Thymus (tissue), 11 donors: ENCODE measurements at regions not wholly inside any gene's neighbourhood (a gene's known extent, or its start where the extent isn't known, plus 50 kb on each side); places are given as distances from the start of the nearest gene placed in this dataset.

Source experiments
- DNase-seq, 9 donors: peaks; one replicate each; pipeline ENCODE4 v3.0.0-alpha.2; 2013; ENCODE audit warnings: low spot score in 9 of 9, low read depth in 6 of 9, missing footprints in 1 of 9
- H3K27ac ChIP-seq, 2 donors: one replicate each; pipeline ENCODE4 v1.5.1; 2013; ENCODE audit warnings: control low read depth in 1 of 2, low read depth in 1 of 2, low read length in 1 of 2, mild to moderate bottlenecking in 1 of 2, moderate library complexity in 1 of 2
- H3K27me3 ChIP-seq, 2 donors: one replicate each; pipeline ENCODE4 v1.5.1; 2013; ENCODE audit warnings: low read length in 1 of 2; ENCODE audit not compliant: control insufficient read depth in 2 of 2, insufficient read depth in 1 of 2
- H3K36me3 ChIP-seq, 2 donors: one replicate each; pipeline ENCODE4 v1.5.1; 2013; ENCODE audit warnings: low read length in 1 of 2, mild to moderate bottlenecking in 1 of 2, moderate library complexity in 1 of 2; ENCODE audit not compliant: control insufficient read depth in 2 of 2, insufficient read depth in 2 of 2
- H3K4me1 ChIP-seq, 2 donors: one replicate each; pipeline ENCODE4 v1.5.1; 2013; ENCODE audit warnings: low read length in 2 of 2; ENCODE audit not compliant: control insufficient read depth in 2 of 2, insufficient read depth in 2 of 2
- H3K4me3 ChIP-seq, 2 donors: one replicate each; pipeline ENCODE4 v1.5.1; 2013; ENCODE audit warnings: low read length in 2 of 2, control low read depth in 1 of 2, mild to moderate bottlenecking in 1 of 2
- H3K9me3 ChIP-seq, 2 donors: one replicate each; pipeline ENCODE4 v1.5.1; 2013; ENCODE audit warnings: low read length in 1 of 2, mild to moderate bottlenecking in 1 of 2; ENCODE audit not compliant: control insufficient read depth in 2 of 2, insufficient read depth in 1 of 2
- WGBS: extraction: QIAGEN DNeasy Blood & Tissue Kit; methylation state at CpG from one replicate; pipeline ENCODE4 v1.1.7; 2013; 5-methylcytosine and 5-hydroxymethylcytosine counted together
- donor health status: healthy.

GRCh38 chr3:128557531-128558280 lies 64.7 kb upstream of the GATA2 start:
- no peak overlapping the region for H3K4me3 ChIP-seq
- DNase-seq, result no peak
- 95% methylated on average over 7 of the region's 7 CpGs for WGBS
- H3K27me3 ChIP-seq, result peaks cover 34 to 55% of the 10 kb centered on the region in 2 donors
- H3K27ac ChIP-seq, result no peak overlapping the region
- H3K9me3 ChIP-seq, result no peaks in the 10 kb centered on the region
- no peaks in the 10 kb centered on the region for H3K36me3 ChIP-seq
- peaks cover 4 to 29% of the 10 kb centered on the region in 2 donors for H3K4me1 ChIP-seq

- H3K27ac ChIP-seq, result peak overlapping the region in 1 of 2 donors; percentile 7
- H3K9me3 ChIP-seq, result no peaks in the 10 kb centered on the region
- H3K4me1 ChIP-seq, result peaks cover 4 to 29% of the 10 kb centered on the region in 2 donors
- H3K4me3 ChIP-seq, result no peak overlapping the region
- H3K36me3 ChIP-seq, result no peaks in the 10 kb centered on the region
- peak in 1 of 9 donors; percentile 19 for DNase-seq
- WGBS, result 22% methylated on average over 12 of the region's 12 CpGs
- H3K27me3 ChIP-seq, result peaks cover 35 to 55% of the 10 kb centered on the region in 2 donors
Observed at GRCh38 chr3:128556907-128557306, 63.9 kb upstream of the GATA2 start.

GRCh38 chr3:128556384-128556783 lies 63.4 kb upstream of the GATA2 start:
- Histone ChIP-seq H3K27me3 (peaks cover 35 to 57% of the 10 kb centered on the region in 2 donors), H3K27ac (peak overlapping the region in 1 of 2 donors; percentile 51), H3K9me3 (no peaks in the 10 kb centered on the region), H3K4me3 (no peak overlapping the region), H3K36me3 (no peaks in the 10 kb centered on the region), H3K4me1 (peaks cover 4 to 29% of the 10 kb centered on the region in 2 donors)
- DNase-seq, result no peak
- WGBS, result 66% methylated on average over 10 of the region's 10 CpGs

DNA sequence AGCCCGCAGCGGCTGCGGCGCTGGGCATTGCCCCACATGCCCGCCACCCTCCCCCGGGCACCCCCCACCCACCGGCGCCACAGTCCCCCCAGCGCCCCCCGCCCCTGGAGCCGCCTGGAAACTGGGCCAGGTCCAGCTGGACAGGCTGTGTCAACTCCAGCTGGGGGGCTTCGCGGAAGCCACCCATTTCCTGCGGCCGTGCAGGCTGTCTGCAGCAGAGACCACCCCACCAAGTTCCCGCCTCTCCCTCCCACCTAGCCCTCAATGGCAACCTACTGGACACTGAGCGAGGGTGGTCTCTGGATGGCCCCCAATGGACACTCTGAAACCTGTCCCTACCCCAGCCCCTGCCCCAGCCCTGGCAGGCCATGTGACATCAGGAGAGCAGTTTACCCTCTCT lies 62.8 kb upstream of the GATA2 start:
- Histone ChIP-seq H3K36me3 (no peaks in the 10 kb centered on the region), H3K27me3 (peaks cover 35 to 57% of the 10 kb centered on the region in 2 donors), H3K4me1 (peaks cover 4 to 29% of the 10 kb centered on the region in 2 donors), H3K9me3 (no peaks in the 10 kb centered on the region), H3K4me3 (no peak overlapping the region), H3K27ac (no peak overlapping the region)
- WGBS, result 36% methylated on average over 17 of the region's 17 CpGs
- no peak for DNase-seq

DNA sequence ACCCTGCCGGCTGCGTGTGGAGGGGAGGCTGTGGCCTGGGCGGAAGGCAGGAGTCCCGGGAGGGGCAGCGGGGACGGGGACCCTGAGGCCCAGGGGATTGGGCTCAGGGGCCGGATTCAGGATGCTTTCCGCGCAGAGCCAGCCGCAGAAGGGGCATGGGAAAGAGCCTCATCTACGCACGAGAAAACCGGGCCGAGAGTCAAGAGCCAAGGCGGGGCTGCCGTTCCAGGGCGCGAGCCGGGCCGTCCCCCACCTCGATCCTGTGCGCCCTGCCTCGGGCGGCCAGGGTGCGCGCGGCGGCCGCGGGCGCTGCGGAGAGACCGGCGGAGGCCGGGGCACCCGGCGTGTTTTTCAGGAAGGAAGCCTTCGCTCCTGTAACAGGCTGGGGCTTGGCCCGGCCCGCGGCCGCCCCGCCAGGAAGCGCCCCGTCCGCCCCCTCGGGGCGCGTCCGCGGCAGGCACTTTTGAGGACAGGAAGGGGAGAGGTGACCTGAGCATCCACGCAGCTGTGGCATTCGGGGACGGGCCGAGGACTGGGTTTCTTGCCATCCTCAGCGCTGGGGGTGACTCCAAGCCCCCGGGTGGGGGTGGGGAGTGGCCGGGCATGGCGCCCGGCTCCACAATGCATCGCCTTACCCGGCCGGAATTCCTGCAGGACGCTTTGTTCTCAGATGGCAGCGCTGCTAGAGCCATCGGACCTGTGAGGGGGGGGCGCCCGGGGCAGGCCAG lies 62.3 kb upstream of the GATA2 start:
- peaks cover 32 to 59% of the 10 kb centered on the region in 2 donors for H3K27me3 ChIP-seq
- H3K36me3 ChIP-seq, result no peaks in the 10 kb centered on the region
- H3K4me3 ChIP-seq, result no peak overlapping the region
- peaks cover 4 to 29% of the 10 kb centered on the region in 2 donors for H3K4me1 ChIP-seq
- 4% methylated on average over 68 of the region's 68 CpGs for WGBS
- H3K9me3 ChIP-seq, result no peaks in the 10 kb centered on the region
- DNase-seq, result peak in 2 of 9 donors; percentile 7 to 20
- H3K27ac ChIP-seq, result no peak overlapping the region

GRCh38 chr3:128554465-128555097 lies 61.6 kb upstream of the GATA2 start:
- Histone ChIP-seq H3K27me3 (peaks cover 30 to 57% of the 10 kb centered on the region in 2 donors), H3K36me3 (no peaks in the 10 kb centered on the region), H3K4me3 (no peak overlapping the region), H3K4me1 (peaks cover 2 to 26% of the 10 kb centered on the region in 2 donors), H3K9me3 (no peaks in the 10 kb centered on the region), H3K27ac (no peak overlapping the region)
- DNase-seq, result no peak
- WGBS, result 84% methylated on average over 28 of the region's 28 CpGs

- peaks cover 30 to 59% of the 10 kb centered on the region in 2 donors for H3K27me3 ChIP-seq
- peaks cover 0 to 21% of the 10 kb centered on the region in 2 donors for H3K4me1 ChIP-seq
- no peaks in the 10 kb centered on the region for H3K36me3 ChIP-seq
- no peaks in the 10 kb centered on the region for H3K9me3 ChIP-seq
- no peak for DNase-seq
- H3K4me3 ChIP-seq, result no peak overlapping the region
- no peak overlapping the region for H3K27ac ChIP-seq
- WGBS, result 96% methylated on average over 4 of the region's 4 CpGs
Observed at GRCh38 chr3:128554100-128554464, 61.1 kb upstream of the GATA2 start.

DNA sequence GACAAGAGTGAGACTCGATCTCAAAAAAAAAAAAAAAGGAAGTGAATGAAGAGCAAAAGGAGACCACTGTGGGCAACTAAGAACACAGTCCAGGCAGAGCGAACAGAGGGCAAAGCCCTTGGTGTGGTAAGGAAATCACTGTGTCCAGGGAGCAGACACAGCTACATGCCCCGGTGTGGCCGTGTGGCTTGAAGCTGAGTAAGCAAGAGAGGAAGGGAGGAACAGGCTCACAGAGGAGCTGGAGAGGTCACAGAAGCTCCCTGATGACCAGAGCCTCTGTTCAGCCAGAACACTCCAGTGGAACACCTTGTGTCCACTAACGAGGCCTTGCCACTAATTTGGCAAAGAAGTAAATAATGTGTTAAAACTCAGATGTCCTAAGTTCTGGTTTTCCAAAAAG lies 60.6 kb upstream of the GATA2 start:
- peaks cover 0 to 19% of the 10 kb centered on the region in 2 donors for H3K4me1 ChIP-seq
- H3K4me3 ChIP-seq, result no peak overlapping the region
- no peak for DNase-seq
- H3K9me3 ChIP-seq, result no peaks in the 10 kb centered on the region
- peaks cover 30 to 59% of the 10 kb centered on the region in 2 donors for H3K27me3 ChIP-seq
- no peaks in the 10 kb centered on the region for H3K36me3 ChIP-seq
- H3K27ac ChIP-seq, result no peak overlapping the region
- WGBS, result 94% methylated on average over 5 of the region's 5 CpGs

GRCh38 chr3:128551867-128552266 lies 58.9 kb upstream of the GATA2 start:
- H3K36me3 ChIP-seq, result no peaks in the 10 kb centered on the region
- WGBS, result 79% methylated on average over 4 of the region's 4 CpGs
- no peak overlapping the region for H3K4me3 ChIP-seq
- H3K27me3 ChIP-seq, result peaks cover 27 to 51% of the 10 kb centered on the region in 2 donors
- H3K9me3 ChIP-seq, result no peaks in the 10 kb centered on the region
- no peak overlapping the region for H3K27ac ChIP-seq
- peaks cover 0 to 17% of the 10 kb centered on the region in 2 donors for H3K4me1 ChIP-seq
- peak in 1 of 9 donors; percentile 14 for DNase-seq
